Urinary bladder (tissue), 3 donors: ENCODE measurements at regions not wholly inside any gene's neighbourhood (a gene's known extent, or its start where the extent isn't known, plus 50 kb on each side); places are given as distances from the start of the nearest gene placed in this dataset.

Experiments used
- DNase-seq: peaks from one replicate; pipeline ENCODE4 v3.0.0-alpha.2; 2015; ENCODE audit errors: extremely low spot score
- H3K27ac ChIP-seq: one replicate; pipeline ENCODE4 v1.5.1; 2013; ENCODE audit warnings: low read depth, mild to moderate bottlenecking, moderate library complexity
- H3K36me3 ChIP-seq: one replicate; pipeline ENCODE4 v1.6.1; 2013; ENCODE audit warnings: mild to moderate bottlenecking, moderate library complexity; ENCODE audit not compliant: insufficient read depth
- H3K4me1 ChIP-seq: one replicate; pipeline ENCODE4 v1.6.1; 2013; ENCODE audit warnings: mild to moderate bottlenecking, moderate library complexity; ENCODE audit not compliant: insufficient read depth
- H3K4me3 ChIP-seq: one replicate; pipeline ENCODE4 v1.5.1; 2013; ENCODE audit warnings: low read depth, low read length
- WGBS: extraction: QIAGEN DNeasy Blood & Tissue Kit; methylation state at CpG from one replicate; pipeline ENCODE4 v1.1.7; 2013; 5-methylcytosine and 5-hydroxymethylcytosine counted together
- donor health status: healthy with polysubstance abuse.
- donor health status: healthy.

GRCh38 chr20:52800734-52801627 is 171.2 kb upstream of the TSHZ2 start:
- no peak overlapping the region for H3K27ac ChIP-seq
- DNase-seq, result no peak
- 50% methylated on average over 6 of the region's 6 CpGs for WGBS

GRCh38 chr20:52799130-52799529 is 173.0 kb upstream of the TSHZ2 start:
- no peak for DNase-seq
- no peak overlapping the region for H3K4me3 ChIP-seq
- WGBS, result 89% methylated on average over 2 of the region's 2 CpGs
- H3K36me3 ChIP-seq, result no peaks in the 10 kb centered on the region
- no peak overlapping the region for H3K27ac ChIP-seq
- no peaks in the 10 kb centered on the region for H3K4me1 ChIP-seq

More at GRCh38 chr20:52800734-52801627, 171.2 kb upstream of the TSHZ2 start:
- Histone ChIP-seq H3K4me3 (no peak overlapping the region), H3K4me1 (no peaks in the 10 kb centered on the region), H3K36me3 (no peaks in the 10 kb centered on the region)

GRCh38 chr20:52798124-52798523 is 174.0 kb upstream of the TSHZ2 start:
- no peak for DNase-seq
- Histone ChIP-seq H3K27ac (no peak overlapping the region), H3K4me3 (no peak overlapping the region), H3K4me1 (no peaks in the 10 kb centered on the region), H3K36me3 (no peaks in the 10 kb centered on the region)
- WGBS, result 86% methylated on average over 1 of the region's 1 CpG

GRCh38 chr20:52794853-52795252 is 177.3 kb upstream of the TSHZ2 start:
- Histone ChIP-seq H3K36me3 (no peaks in the 10 kb centered on the region), H3K4me1 (no peaks in the 10 kb centered on the region), H3K4me3 (no peak overlapping the region), H3K27ac (no peak overlapping the region)
- DNase-seq, result no peak

GRCh38 chr20:52793339-52793963 is 178.7 kb upstream of the TSHZ2 start:
- Histone ChIP-seq H3K27ac (no peak overlapping the region), H3K4me3 (no peak overlapping the region), H3K36me3 (no peaks in the 10 kb centered on the region), H3K4me1 (no peaks in the 10 kb centered on the region)
- WGBS, result 91% methylated on average over 7 of the region's 7 CpGs
- no peak for DNase-seq

- Histone ChIP-seq H3K36me3 (no peaks in the 10 kb centered on the region), H3K4me3 (no peak overlapping the region), H3K27ac (no peak overlapping the region), H3K4me1 (no peaks in the 10 kb centered on the region)
- WGBS, result 56% methylated on average over 1 of the region's 1 CpG
- no peak for DNase-seq
These were observed 181.1 kb upstream of the TSHZ2 start for GRCh38 chr20:52791091-52791490.

GRCh38 chr20:52789716-52790115 is 182.4 kb upstream of the TSHZ2 start:
- WGBS, result 51% methylated on average over 2 of the region's 2 CpGs
- Histone ChIP-seq H3K36me3 (no peaks in the 10 kb centered on the region), H3K4me1 (no peaks in the 10 kb centered on the region), H3K27ac (no peak overlapping the region), H3K4me3 (no peak overlapping the region)
- no peak for DNase-seq

GRCh38 chr20:52787962-52788361 is 184.2 kb upstream of the TSHZ2 start:
- Histone ChIP-seq H3K4me1 (no peaks in the 10 kb centered on the region), H3K27ac (no peak overlapping the region), H3K4me3 (no peak overlapping the region), H3K36me3 (no peaks in the 10 kb centered on the region)
- 78% methylated on average over 3 of the region's 3 CpGs for WGBS
- no peak for DNase-seq

- 70% methylated on average over 3 of the region's 3 CpGs for WGBS
- Histone ChIP-seq H3K36me3 (no peaks in the 10 kb centered on the region), H3K4me1 (no peaks in the 10 kb centered on the region), H3K27ac (no peak overlapping the region), H3K4me3 (no peak overlapping the region)
- no peak for DNase-seq
These were observed 184.9 kb upstream of the TSHZ2 start for GRCh38 chr20:52787216-52787615.

GRCh38 chr20:52785679-52786078 is 186.5 kb upstream of the TSHZ2 start:
- Histone ChIP-seq H3K36me3 (no peaks in the 10 kb centered on the region), H3K4me3 (no peak overlapping the region), H3K27ac (no peak overlapping the region), H3K4me1 (no peaks in the 10 kb centered on the region)
- WGBS, result 52% methylated on average over 6 of the region's 6 CpGs
- no peak for DNase-seq

GRCh38 chr20:52783769-52784168 is 188.4 kb upstream of the TSHZ2 start:
- 76% methylated on average over 2 of the region's 2 CpGs for WGBS
- no peak overlapping the region for H3K27ac ChIP-seq
- DNase-seq, result no peak
- H3K36me3 ChIP-seq, result no peaks in the 10 kb centered on the region
- no peaks in the 10 kb centered on the region for H3K4me1 ChIP-seq
- H3K4me3 ChIP-seq, result no peak overlapping the region

- no peak for DNase-seq
- 76% methylated on average over 2 of the region's 2 CpGs for WGBS
- Histone ChIP-seq H3K4me1 (no peaks in the 10 kb centered on the region), H3K27ac (no peak overlapping the region), H3K4me3 (no peak overlapping the region), H3K36me3 (no peaks in the 10 kb centered on the region)
These were observed 191.7 kb upstream of the TSHZ2 start for GRCh38 chr20:52780462-52780861.

GRCh38 chr20:52779125-52779524 is 193.0 kb upstream of the TSHZ2 start:
- H3K4me1 ChIP-seq, result no peaks in the 10 kb centered on the region
- H3K4me3 ChIP-seq, result no peak overlapping the region
- no peak for DNase-seq
- H3K27ac ChIP-seq, result no peak overlapping the region
- WGBS, result 89% methylated on average over 3 of the region's 3 CpGs
- H3K36me3 ChIP-seq, result no peaks in the 10 kb centered on the region

- 91% methylated on average over 4 of the region's 4 CpGs for WGBS
- H3K36me3 ChIP-seq, result no peaks in the 10 kb centered on the region
- no peaks in the 10 kb centered on the region for H3K4me1 ChIP-seq
- H3K4me3 ChIP-seq, result no peak overlapping the region
- H3K27ac ChIP-seq, result no peak overlapping the region
- DNase-seq, result no peak
These were observed 195.0 kb upstream of the TSHZ2 start for GRCh38 chr20:52777171-52777570.
